GM12878 (cell line): ENCODE measurements at regions not wholly inside any gene's neighbourhood (a gene's known extent, or its start where the extent isn't known, plus 50 kb on each side); places are given as distances from the start of the nearest gene placed in this dataset.

ENCODE experiments used
- ATAC-seq: fragments of 200-7000 bp; cut with Tn5 transposase; 3 replicates; pipeline ENCODE4 v1.9.1; 2020; ENCODE audit warnings: mild to moderate bottlenecking, moderate library complexity
- BruUV-seq: library from RNA; stranded (reverse); fragments of 400-500 nt; replicated peaks from 2 replicates; lab custom pipeline; 2021; lab: Mats Ljungman, UMichigan
- CTCF ChIA-PET: fragments of 300-600 bp; sonication (Branson Sonifier 250); formaldehyde crosslinking; extraction: SDS; loops from one replicate; lab custom pipeline; 2021; ENCODE audit warnings: inconsistent platforms; lab: Yijun Ruan, JAX
- POLR2A ChIA-PET: fragments of 350-600 bp; formaldehyde crosslinking; extraction: SDS; loops from one replicate; lab custom pipeline; 2021; ENCODE audit warnings: inconsistent platforms; lab: Charles Lee
- RAD21 ChIA-PET: fragments of 300-600 bp; sonication (Branson Sonifier 250); formaldehyde crosslinking; loops from one replicate; lab custom pipeline; 2023; ENCODE audit warnings: antibody characterized with exemption; ENCODE audit not compliant: unreplicated experiment; lab: Charles Lee
- SMC1A ChIA-PET: fragments of 300-600 bp; sonication (Branson Sonifier 250); formaldehyde crosslinking; loops from one replicate; lab custom pipeline; 2023; ENCODE audit not compliant: unreplicated experiment, uncharacterized antibody; lab: Charles Lee
- DNase-seq: peaks from one replicate; pipeline ENCODE4 v3.0.0-alpha.2; 2011; ENCODE audit warnings: low read depth, low spot score
- FAIRE-seq: peaks from 3 replicates; lab custom pipeline; 2011; peaks lifted over from hg19 to GRCh38; lab: Jason Lieb, UNC
- H2AFZ ChIP-seq: 2 replicates; pipeline ENCODE4 v1.6.0; 2011; ENCODE audit warnings: low read depth, low read length, control low read depth; ENCODE audit not compliant: control insufficient read depth
- H3K27ac ChIP-seq: 2 replicates; pipeline ENCODE4 v1.5.1; 2011; ENCODE audit warnings: control low read depth; ENCODE audit not compliant: control insufficient read depth, insufficient read depth
- H3K27me3 ChIP-seq, 2 experiments: replicated peaks in 1 of 2; 2 replicates each; pipeline versions ENCODE4 v1.6.0 to v1.6.1; 2011; ENCODE audit warnings: low read length in 1 of 2; ENCODE audit not compliant: control insufficient read depth in 2 of 2, insufficient read depth in 2 of 2
- H3K36me3 ChIP-seq, 2 experiments: 2 replicates each; pipeline ENCODE4 v1.5.1; 2011; ENCODE audit warnings: low read length in 1 of 2; ENCODE audit not compliant: control insufficient read depth in 2 of 2, insufficient read depth in 2 of 2
- H3K4me1 ChIP-seq: 2 replicates; pipeline ENCODE4 v1.6.1; 2011; ENCODE audit warnings: mild to moderate bottlenecking, low read length, moderate library complexity, mixed read lengths; ENCODE audit not compliant: control insufficient read depth, insufficient read depth
- H3K4me2 ChIP-seq: 2 replicates; pipeline ENCODE4 v1.6.0; 2011; ENCODE audit warnings: control low read depth; ENCODE audit not compliant: control insufficient read depth, insufficient read depth
- H3K4me3 ChIP-seq: fragments of 200-600 bp; sonication (generic); 2 replicates; pipeline ENCODE4 v1.5.1; 2016
- H3K79me2 ChIP-seq: 2 replicates; pipeline ENCODE4 v1.6.0; 2011; ENCODE audit warnings: low read length; ENCODE audit not compliant: control insufficient read depth, insufficient read depth
- H3K9ac ChIP-seq: 2 replicates; pipeline ENCODE4 v1.8.0; 2011; ENCODE audit warnings: low read length, control low read depth, mixed read lengths; ENCODE audit not compliant: control insufficient read depth, insufficient read depth
- H3K9me3 ChIP-seq: replicated peaks from 3 replicates; pipeline ENCODE4 v1.5.1; 2011; ENCODE audit warnings: mild to moderate bottlenecking, low read length; ENCODE audit not compliant: control insufficient read depth, insufficient read depth
- H4K20me1 ChIP-seq: 2 replicates; pipeline ENCODE4 v1.6.0; 2011; ENCODE audit not compliant: control insufficient read depth, insufficient read depth
- FOS ChIP-seq: IDR thresholded peaks from 3 replicates; pipeline ENCODE4 v1.6.1; 2011; ENCODE audit warnings: borderline replicate concordance; ENCODE audit not compliant: insufficient read length; ENCODE audit errors: extremely low read depth
- HDGF ChIP-seq: fragments of 450-650 bp; IDR thresholded peaks from 2 replicates; pipeline ENCODE4 v1.6.1; 2016; ENCODE audit warnings: antibody characterized with exemption
- JUNB ChIP-seq: IDR thresholded peaks from 2 replicates; pipeline ENCODE4 v1.6.1; 2016; ENCODE audit warnings: antibody characterized with exemption, mild to moderate bottlenecking
- POLR2AphosphoS5 ChIP-seq: IDR thresholded peaks from 2 replicates; pipeline ENCODE4 v1.6.1; 2011; ENCODE audit warnings: mild to moderate bottlenecking, low read length, inconsistent platforms
- WGBS: methylation state at CpG from one replicate; pipeline ENCODE4 v1.1.6; 2016; ENCODE audit warnings: low lambda C conversion rate; ENCODE audit not compliant: insufficient replicate concordance, insufficient coverage; ENCODE audit errors: missing lambda C conversion rate; 5-methylcytosine and 5-hydroxymethylcytosine counted together
- in situ Hi-C: fragments of 300-500 bp; cut with MboI; formaldehyde crosslinking; loops from 9 replicates; pipeline ENCODE4 v1.14.3; 2018; ENCODE audit warnings: mixed read lengths
- intact Hi-C: fragments of 100-400 bp; cut with micrococcal nuclease; formaldehyde crosslinking; loops from one replicate; pipeline ENCODE4 v1.14.2; 2022; ENCODE audit not compliant: unreplicated experiment
- TF ChIP-seq, protein P1 (sequence below), 3 experiments: IDR thresholded peaks in 2 of 3; conservative IDR thresholded peaks in 1 of 3; 2 replicates each; pipeline ENCODE4 v1.5.1; 2011; ENCODE audit warnings: low read depth in 3 of 3, low read length in 3 of 3, mild to moderate bottlenecking in 3 of 3, control low read depth in 2 of 3, moderate library complexity in 2 of 3, inconsistent platforms in 1 of 3, mixed read lengths in 1 of 3; ENCODE audit not compliant: control insufficient read depth in 2 of 3, insufficient read depth in 1 of 3; ENCODE audit errors: extremely low read depth in 1 of 3
- TF ChIP-seq, protein P2 (sequence below): fragments of 450-650 bp; IDR thresholded peaks from 2 replicates; pipeline ENCODE4 v1.6.1; 2017; ENCODE audit warnings: borderline replicate concordance
- TF ChIP-seq, protein P3 (sequence below): fragments of 450-650 bp; IDR thresholded peaks from 2 replicates; pipeline ENCODE4 v1.6.1; 2017; ENCODE audit warnings: mild to moderate bottlenecking, moderate library complexity
- TF ChIP-seq, protein P4 (sequence below): fragments of 450-650 bp; IDR thresholded peaks from 2 replicates; pipeline ENCODE4 v1.6.1; 2014; ENCODE audit warnings: mild to moderate bottlenecking

DNA sequence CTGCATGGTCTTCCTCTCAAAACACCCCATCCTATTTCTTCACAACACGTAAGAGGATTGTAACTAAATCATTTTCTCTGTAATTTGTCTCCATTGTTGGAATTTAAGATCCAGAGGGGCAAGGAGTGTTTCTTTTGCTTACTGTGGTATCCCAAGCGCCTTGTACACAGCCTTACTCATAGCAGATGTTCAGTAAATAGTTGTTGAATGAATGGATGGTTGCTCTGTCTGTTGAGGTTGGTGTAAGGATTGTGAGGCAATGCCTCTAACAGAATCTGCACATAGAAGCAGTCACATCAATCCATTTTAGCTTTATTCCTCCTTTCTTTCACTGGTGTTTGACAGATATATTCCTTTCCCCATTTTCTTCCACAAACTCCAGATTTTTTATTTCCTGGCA lies 90.1 kb downstream of the ZNF365 start:
- H3K79me2 ChIP-seq, result no peaks in the 10 kb centered on the region
- TF ChIP-seq, protein P1, sequence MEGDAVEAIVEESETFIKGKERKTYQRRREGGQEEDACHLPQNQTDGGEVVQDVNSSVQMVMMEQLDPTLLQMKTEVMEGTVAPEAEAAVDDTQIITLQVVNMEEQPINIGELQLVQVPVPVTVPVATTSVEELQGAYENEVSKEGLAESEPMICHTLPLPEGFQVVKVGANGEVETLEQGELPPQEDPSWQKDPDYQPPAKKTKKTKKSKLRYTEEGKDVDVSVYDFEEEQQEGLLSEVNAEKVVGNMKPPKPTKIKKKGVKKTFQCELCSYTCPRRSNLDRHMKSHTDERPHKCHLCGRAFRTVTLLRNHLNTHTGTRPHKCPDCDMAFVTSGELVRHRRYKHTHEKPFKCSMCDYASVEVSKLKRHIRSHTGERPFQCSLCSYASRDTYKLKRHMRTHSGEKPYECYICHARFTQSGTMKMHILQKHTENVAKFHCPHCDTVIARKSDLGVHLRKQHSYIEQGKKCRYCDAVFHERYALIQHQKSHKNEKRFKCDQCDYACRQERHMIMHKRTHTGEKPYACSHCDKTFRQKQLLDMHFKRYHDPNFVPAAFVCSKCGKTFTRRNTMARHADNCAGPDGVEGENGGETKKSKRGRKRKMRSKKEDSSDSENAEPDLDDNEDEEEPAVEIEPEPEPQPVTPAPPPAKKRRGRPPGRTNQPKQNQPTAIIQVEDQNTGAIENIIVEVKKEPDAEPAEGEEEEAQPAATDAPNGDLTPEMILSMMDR (IDR thresholded peaks at IDR 0.05 in 2 of 3, conservative IDR thresholded peaks at IDR 0.05 in 1 of 3; ENCODE audit: control insufficient read depth in 2 of 3, extremely low read depth in 1 of 3, insufficient read depth in 1 of 3, low read depth in 3 of 3, low read length in 3 of 3), result no peak
- TF ChIP-seq JUNB (no peak), FOS (no peak), HDGF (no peak), POLR2AphosphoS5 (no peak)
- TF ChIP-seq, protein P2, sequence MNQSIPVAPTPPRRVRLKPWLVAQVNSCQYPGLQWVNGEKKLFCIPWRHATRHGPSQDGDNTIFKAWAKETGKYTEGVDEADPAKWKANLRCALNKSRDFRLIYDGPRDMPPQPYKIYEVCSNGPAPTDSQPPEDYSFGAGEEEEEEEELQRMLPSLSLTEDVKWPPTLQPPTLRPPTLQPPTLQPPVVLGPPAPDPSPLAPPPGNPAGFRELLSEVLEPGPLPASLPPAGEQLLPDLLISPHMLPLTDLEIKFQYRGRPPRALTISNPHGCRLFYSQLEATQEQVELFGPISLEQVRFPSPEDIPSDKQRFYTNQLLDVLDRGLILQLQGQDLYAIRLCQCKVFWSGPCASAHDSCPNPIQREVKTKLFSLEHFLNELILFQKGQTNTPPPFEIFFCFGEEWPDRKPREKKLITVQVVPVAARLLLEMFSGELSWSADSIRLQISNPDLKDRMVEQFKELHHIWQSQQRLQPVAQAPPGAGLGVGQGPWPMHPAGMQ, result no peak
- TF ChIP-seq, protein P3, sequence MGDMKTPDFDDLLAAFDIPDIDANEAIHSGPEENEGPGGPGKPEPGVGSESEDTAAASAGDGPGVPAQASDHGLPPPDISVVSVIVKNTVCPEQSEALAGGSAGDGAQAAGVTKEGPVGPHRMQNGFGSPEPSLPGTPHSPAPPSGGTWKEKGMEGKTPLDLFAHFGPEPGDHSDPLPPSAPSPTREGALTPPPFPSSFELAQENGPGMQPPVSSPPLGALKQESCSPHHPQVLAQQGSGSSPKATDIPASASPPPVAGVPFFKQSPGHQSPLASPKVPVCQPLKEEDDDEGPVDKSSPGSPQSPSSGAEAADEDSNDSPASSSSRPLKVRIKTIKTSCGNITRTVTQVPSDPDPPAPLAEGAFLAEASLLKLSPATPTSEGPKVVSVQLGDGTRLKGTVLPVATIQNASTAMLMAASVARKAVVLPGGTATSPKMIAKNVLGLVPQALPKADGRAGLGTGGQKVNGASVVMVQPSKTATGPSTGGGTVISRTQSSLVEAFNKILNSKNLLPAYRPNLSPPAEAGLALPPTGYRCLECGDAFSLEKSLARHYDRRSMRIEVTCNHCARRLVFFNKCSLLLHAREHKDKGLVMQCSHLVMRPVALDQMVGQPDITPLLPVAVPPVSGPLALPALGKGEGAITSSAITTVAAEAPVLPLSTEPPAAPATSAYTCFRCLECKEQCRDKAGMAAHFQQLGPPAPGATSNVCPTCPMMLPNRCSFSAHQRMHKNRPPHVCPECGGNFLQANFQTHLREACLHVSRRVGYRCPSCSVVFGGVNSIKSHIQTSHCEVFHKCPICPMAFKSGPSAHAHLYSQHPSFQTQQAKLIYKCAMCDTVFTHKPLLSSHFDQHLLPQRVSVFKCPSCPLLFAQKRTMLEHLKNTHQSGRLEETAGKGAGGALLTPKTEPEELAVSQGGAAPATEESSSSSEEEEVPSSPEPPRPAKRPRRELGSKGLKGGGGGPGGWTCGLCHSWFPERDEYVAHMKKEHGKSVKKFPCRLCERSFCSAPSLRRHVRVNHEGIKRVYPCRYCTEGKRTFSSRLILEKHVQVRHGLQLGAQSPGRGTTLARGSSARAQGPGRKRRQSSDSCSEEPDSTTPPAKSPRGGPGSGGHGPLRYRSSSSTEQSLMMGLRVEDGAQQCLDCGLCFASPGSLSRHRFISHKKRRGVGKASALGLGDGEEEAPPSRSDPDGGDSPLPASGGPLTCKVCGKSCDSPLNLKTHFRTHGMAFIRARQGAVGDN, result no peak
- TF ChIP-seq, protein P4, sequence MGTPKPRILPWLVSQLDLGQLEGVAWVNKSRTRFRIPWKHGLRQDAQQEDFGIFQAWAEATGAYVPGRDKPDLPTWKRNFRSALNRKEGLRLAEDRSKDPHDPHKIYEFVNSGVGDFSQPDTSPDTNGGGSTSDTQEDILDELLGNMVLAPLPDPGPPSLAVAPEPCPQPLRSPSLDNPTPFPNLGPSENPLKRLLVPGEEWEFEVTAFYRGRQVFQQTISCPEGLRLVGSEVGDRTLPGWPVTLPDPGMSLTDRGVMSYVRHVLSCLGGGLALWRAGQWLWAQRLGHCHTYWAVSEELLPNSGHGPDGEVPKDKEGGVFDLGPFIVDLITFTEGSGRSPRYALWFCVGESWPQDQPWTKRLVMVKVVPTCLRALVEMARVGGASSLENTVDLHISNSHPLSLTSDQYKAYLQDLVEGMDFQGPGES, result no peak
- TF ChIP-seq, all 136 proteins: peak for 0
- RAD21 ChIA-PET, result interaction anchor here (0.5 kb wide), 1 partner anchor 10 kb away, joined by 3 read pairs; no protein-coding TSS in a partner anchor
- H3K9me3 ChIP-seq, result peaks cover 18% of the 10 kb centered on the region; the same call in 2 of the 3 replicates
- DNase-seq, result no peak
- H4K20me1 ChIP-seq, result no peaks in the 10 kb centered on the region
- H3K27ac ChIP-seq, result no peak overlapping the region
- POLR2A ChIA-PET, result no interaction called here
- H3K4me2 ChIP-seq, result no peak overlapping the region
- no peak for FAIRE-seq
- WGBS, result 8% methylated on average over 2 of the region's 2 CpGs
- CTCF ChIA-PET, result no interaction called here
- H3K27me3 ChIP-seq, result no peaks in the 10 kb centered on the region
- H3K36me3 ChIP-seq, result no peaks in the 10 kb centered on the region
- H3K4me3 ChIP-seq, result no peak overlapping the region
- H2AFZ ChIP-seq, result no peak overlapping the region
- in situ Hi-C loops, result no loop called here
- no peak for ATAC-seq
- intact Hi-C loops, result no loop called here
- SMC1A ChIA-PET, result interaction anchor here (1.4 kb wide), 1 partner anchor 11 kb away, joined by 3 read pairs; no protein-coding TSS in a partner anchor
- BruUV-seq, result no TSS peak
- H3K4me1 ChIP-seq, result peaks cover 3% of the 10 kb centered on the region; the same call in 1 of the 2 replicates
- H3K9ac ChIP-seq, result no peak overlapping the region
